IPS-15b (cell line): ENCODE measurements at regions not wholly inside any gene's neighbourhood (a gene's known extent, or its start where the extent isn't known, plus 50 kb on each side); places are given as distances from the start of the nearest gene placed in this dataset.

ENCODE experiments used
- H3K27me3 ChIP-seq: one replicate; pipeline ENCODE4 v1.6.1; 2013; ENCODE audit warnings: low read length; ENCODE audit not compliant: control insufficient read depth, insufficient read depth
- H3K36me3 ChIP-seq: one replicate; pipeline ENCODE4 v1.6.1; 2013; ENCODE audit warnings: low read length; ENCODE audit not compliant: control insufficient read depth, insufficient read depth
- H3K4me1 ChIP-seq: one replicate; pipeline ENCODE4 v1.6.1; 2013; ENCODE audit warnings: mild to moderate bottlenecking, low read length; ENCODE audit not compliant: control insufficient read depth, insufficient read depth
- H3K4me3 ChIP-seq: one replicate; pipeline ENCODE4 v1.5.1; 2013; ENCODE audit warnings: low read depth, low read length
- H3K9ac ChIP-seq: one replicate; pipeline ENCODE4 v1.6.1; 2013; ENCODE audit warnings: low read depth, mild to moderate bottlenecking, low read length
- H3K9me3 ChIP-seq: one replicate; pipeline ENCODE4 v1.6.1; 2013; ENCODE audit warnings: mild to moderate bottlenecking, low read length; ENCODE audit not compliant: control insufficient read depth, insufficient read depth

DNA sequence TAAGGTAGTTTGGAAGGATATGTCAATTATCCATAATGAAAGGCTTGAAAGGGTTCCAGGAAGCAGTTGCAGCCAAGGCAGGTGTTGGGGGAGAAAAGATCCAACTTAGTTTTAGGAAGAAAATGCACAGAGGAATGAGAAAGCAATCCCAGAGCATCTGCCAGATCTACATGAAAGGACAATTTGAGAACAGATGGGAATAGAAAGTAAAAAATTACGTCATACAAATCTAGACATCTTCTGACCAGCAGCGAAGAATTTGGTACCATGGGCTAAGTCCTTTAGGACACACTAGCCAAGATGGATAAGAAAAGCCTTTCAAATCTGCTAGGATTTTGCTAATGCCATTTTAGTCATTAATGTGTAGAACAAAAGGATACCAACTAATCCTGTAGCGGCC is 244.1 kb upstream of the PRR16 start:
- no peak overlapping the region for H3K9ac ChIP-seq
- no peak overlapping the region for H3K4me3 ChIP-seq
- H3K4me1 ChIP-seq: no peaks in the 10 kb centered on the region
- no peaks in the 10 kb centered on the region for H3K9me3 ChIP-seq
- H3K36me3 ChIP-seq: no peaks in the 10 kb centered on the region
- no peaks in the 10 kb centered on the region for H3K27me3 ChIP-seq

- Histone ChIP-seq H3K4me1 (no peaks in the 10 kb centered on the region), H3K27me3 (no peaks in the 10 kb centered on the region), H3K9me3 (no peaks in the 10 kb centered on the region), H3K36me3 (no peaks in the 10 kb centered on the region), H3K9ac (no peak overlapping the region), H3K4me3 (no peak overlapping the region)
Measured at GRCh38 chr5:120225524-120225923, 238.6 kb upstream of the PRR16 start.

DNA sequence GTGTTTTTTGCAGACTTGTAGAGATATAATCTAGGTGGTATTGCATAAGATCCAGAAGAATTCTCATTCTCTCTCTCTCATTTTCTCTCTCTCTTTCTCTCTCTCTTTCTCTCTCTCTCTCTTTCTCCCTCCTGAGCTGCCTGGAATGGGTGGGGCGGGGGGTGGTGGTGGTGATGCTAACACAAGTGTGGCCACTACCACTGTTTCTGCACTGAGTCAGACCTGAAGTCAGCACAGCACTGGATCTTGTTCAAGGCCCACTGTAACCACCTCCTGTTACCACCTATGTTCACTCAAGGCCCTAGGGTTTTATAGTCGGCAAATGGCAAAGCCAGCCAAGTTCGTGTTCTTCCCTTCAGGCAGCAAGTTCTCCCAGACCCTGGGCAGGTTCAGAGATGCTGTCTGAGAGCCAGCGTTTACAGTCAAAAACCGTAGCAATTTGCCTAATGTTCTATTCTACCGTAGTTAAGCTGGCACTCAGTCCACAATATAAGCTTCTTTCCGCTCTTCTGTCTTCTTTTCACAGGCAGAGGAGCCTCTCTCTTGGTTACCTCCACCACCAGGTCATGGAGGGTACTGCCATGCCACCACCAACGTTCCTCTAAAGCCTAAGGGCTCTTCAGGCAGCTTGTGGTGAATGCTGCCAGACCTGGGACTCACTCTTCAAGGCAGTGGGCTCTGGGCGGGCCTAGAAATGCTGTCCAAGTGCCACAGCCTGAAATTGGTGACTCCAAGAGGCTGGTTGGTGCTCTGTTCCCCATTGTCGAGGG is 235.7 kb upstream of the PRR16 start:
- H3K9me3 ChIP-seq: no peaks in the 10 kb centered on the region
- no peak overlapping the region for H3K9ac ChIP-seq
- no peak overlapping the region for H3K4me3 ChIP-seq
- no peaks in the 10 kb centered on the region for H3K4me1 ChIP-seq
- H3K36me3 ChIP-seq: no peaks in the 10 kb centered on the region
- no peaks in the 10 kb centered on the region for H3K27me3 ChIP-seq

DNA sequence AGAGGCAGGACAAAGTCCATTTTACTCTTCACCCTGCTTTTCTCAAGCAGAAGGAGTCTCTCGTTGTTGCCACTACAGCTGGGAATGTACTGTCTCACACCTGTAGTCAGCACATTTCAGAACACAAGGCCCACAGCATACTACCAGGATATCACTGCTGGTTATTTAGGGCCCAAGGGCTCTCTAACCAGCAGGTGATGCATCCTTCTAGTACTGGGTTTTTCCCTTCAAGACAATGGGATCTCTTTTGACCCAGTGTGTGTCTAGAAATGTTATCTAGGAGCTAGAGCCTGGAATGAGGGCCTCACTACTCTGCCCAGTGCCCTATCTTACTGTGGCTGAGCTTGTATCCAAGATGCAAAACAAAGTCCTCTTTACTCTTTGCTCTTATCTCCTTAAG is 235.1 kb upstream of the PRR16 start:
- H3K27me3 ChIP-seq: no peaks in the 10 kb centered on the region
- no peaks in the 10 kb centered on the region for H3K36me3 ChIP-seq
- no peak overlapping the region for H3K4me3 ChIP-seq
- H3K9me3 ChIP-seq: no peaks in the 10 kb centered on the region
- H3K9ac ChIP-seq: no peak overlapping the region
- no peaks in the 10 kb centered on the region for H3K4me1 ChIP-seq

DNA sequence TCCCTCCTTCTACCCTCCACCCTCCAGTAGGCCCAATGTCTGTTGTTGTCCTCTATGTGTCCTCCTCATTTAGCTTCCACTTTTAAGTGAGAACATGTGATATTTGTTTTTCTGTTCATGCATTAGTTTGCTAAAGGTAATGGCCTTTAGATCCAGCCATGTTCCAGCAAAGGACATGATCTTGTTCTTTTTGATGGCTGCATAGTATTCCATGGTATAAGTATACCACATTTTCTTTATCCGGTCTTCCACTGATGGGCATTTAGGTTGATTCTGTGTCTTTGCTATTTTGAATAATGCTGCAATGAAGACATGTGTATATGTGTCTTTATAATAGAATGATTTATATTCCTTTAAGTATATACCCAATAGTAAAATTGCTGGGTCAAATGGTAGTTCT is 232.5 kb upstream of the PRR16 start:
- Histone ChIP-seq H3K4me3 (no peak overlapping the region), H3K9ac (no peak overlapping the region), H3K27me3 (no peaks in the 10 kb centered on the region), H3K9me3 (no peaks in the 10 kb centered on the region), H3K36me3 (no peaks in the 10 kb centered on the region), H3K4me1 (no peaks in the 10 kb centered on the region)

DNA sequence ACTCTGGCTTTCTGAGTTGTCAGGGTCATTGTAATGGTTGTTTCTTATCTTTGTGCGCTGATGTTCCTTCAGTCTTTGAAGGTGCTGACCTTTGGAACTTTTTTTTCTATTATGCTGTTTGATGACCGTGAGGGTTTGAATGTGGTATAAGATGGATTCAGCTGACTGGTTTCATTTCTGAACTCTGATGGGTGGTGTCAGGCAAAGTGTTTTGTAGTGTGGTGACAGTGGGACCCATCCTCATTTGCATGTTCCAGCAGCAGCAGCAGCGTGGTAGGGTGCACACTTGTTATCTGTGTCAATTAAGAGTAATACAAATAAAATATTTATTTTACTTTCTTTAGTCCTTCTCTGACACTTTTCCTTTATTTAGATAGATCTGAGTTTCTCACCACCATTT is 227.7 kb upstream of the PRR16 start:
- H3K27me3 ChIP-seq: no peaks in the 10 kb centered on the region
- H3K9ac ChIP-seq: no peak overlapping the region
- H3K4me1 ChIP-seq: no peaks in the 10 kb centered on the region
- no peaks in the 10 kb centered on the region for H3K9me3 ChIP-seq
- no peaks in the 10 kb centered on the region for H3K36me3 ChIP-seq
- H3K4me3 ChIP-seq: no peak overlapping the region

DNA sequence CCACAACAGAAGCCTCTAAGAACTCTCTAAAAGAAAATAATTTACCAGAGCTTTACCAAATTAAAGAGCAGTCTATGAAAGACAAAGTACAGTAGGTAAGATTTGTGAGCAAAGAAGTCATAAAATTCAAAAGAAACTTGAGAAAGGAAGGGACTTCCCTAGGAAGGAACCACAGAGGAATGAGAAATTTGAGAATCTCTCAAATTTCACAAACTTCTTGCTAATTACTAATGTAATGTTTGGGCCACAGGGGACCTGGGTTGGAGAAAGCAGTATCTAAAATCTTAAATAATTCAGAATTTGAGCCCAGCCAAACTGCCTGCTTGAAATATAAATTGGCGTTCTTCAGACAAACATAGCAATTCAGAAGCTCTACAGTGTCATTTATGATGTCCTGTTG is 225.0 kb upstream of the PRR16 start:
- H3K27me3 ChIP-seq: no peaks in the 10 kb centered on the region
- H3K9ac ChIP-seq: no peak overlapping the region
- H3K9me3 ChIP-seq: no peaks in the 10 kb centered on the region
- H3K4me3 ChIP-seq: no peak overlapping the region
- no peaks in the 10 kb centered on the region for H3K36me3 ChIP-seq
- no peaks in the 10 kb centered on the region for H3K4me1 ChIP-seq

DNA sequence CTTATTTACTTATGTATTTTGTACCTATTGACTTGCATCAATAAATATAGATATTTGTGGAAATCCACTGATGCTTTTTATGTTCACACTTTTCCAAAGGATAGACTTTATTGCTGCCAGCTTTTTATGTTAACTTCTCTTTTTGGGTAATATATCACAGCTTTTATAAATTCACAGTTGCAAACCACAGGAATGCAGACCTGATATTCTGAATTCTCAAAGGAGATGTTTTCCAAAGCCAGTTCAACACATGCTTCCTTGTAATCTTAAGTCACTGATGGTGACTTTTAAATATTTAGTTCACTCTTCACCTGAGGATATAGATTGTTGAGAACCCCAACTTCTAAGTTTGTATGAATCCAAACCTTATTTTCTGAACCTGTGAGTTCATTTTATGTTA is 223.4 kb upstream of the PRR16 start:
- Histone ChIP-seq H3K4me1 (no peaks in the 10 kb centered on the region), H3K9ac (no peak overlapping the region), H3K4me3 (no peak overlapping the region), H3K27me3 (no peaks in the 10 kb centered on the region), H3K9me3 (no peaks in the 10 kb centered on the region), H3K36me3 (no peaks in the 10 kb centered on the region)

DNA sequence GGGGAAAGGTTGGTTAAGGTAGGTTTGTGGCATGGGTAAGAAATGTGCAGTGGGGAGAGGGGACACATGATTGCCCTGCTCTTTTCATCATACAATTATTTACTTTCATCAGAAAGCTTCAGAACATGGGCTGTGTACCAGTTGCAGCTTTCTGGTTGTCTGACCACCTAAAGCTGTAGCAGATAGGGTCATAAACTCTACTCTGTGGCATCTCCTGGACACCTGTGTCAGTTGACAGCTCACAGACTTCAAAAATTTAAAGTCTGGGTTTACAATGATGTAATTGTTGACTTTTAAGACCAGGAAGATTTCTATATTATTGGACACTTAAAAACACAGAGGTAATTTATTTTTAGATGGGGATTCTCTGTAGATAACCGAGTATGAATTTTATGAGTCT is 222.7 kb upstream of the PRR16 start:
- Histone ChIP-seq H3K27me3 (no peaks in the 10 kb centered on the region), H3K36me3 (no peaks in the 10 kb centered on the region), H3K9me3 (no peaks in the 10 kb centered on the region), H3K4me1 (no peaks in the 10 kb centered on the region), H3K4me3 (no peak overlapping the region), H3K9ac (no peak overlapping the region)

DNA sequence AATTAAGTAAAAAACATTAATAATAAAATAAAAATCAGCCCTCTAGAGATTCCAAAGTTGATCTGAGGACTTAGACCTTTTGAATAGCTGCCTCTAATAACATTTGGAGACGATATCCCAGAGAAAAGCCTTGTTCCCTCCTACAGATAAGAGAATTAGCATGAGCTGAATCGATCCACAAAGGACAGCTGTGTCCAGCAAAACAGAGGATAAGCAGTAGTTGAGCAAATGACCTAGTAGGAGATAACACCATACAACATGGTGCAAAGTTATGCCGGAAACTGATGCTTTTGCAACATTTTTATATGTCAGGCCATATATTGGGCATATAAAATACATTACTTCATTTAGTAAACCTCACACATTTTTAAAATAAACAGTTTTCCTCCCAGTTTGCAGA is 212.2 kb upstream of the PRR16 start:
- H3K36me3 ChIP-seq: no peaks in the 10 kb centered on the region
- H3K4me3 ChIP-seq: no peak overlapping the region
- H3K27me3 ChIP-seq: no peaks in the 10 kb centered on the region
- no peak overlapping the region for H3K9ac ChIP-seq
- H3K4me1 ChIP-seq: peaks cover 18% of the 10 kb centered on the region
- no peaks in the 10 kb centered on the region for H3K9me3 ChIP-seq

DNA sequence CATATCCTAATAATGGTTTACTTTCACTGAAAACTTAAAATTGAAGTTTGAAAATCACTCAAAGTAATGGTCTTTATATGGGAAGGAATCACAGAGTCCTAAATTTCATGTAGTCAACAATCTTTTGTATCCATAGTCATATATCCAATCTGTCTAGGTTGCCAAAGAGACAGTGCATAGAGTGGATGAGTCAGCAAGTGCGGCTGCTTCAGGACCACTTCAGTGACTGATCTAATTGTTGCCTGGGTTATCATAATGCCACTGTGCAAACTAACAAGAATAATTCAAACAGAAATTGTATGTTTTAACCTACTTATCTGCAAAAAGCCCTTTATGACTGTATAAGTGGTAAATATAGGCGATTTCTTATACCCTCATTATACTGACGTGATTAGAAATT is 211.3 kb upstream of the PRR16 start:
- H3K36me3 ChIP-seq: no peaks in the 10 kb centered on the region
- peaks cover 18% of the 10 kb centered on the region for H3K4me1 ChIP-seq
- H3K4me3 ChIP-seq: no peak overlapping the region
- H3K9me3 ChIP-seq: no peaks in the 10 kb centered on the region
- H3K27me3 ChIP-seq: no peaks in the 10 kb centered on the region
- H3K9ac ChIP-seq: no peak overlapping the region

GRCh38 chr5:120254385-120254784 is 209.7 kb upstream of the PRR16 start:
- H3K36me3 ChIP-seq: no peaks in the 10 kb centered on the region
- H3K4me1 ChIP-seq: peaks cover 18% of the 10 kb centered on the region
- H3K27me3 ChIP-seq: no peaks in the 10 kb centered on the region
- no peak overlapping the region for H3K4me3 ChIP-seq
- H3K9me3 ChIP-seq: no peaks in the 10 kb centered on the region
- H3K9ac ChIP-seq: no peak overlapping the region
